SU-DHL-6 (cell line): ENCODE measurements at regions not wholly inside any gene's neighbourhood (a gene's known extent, or its start where the extent isn't known, plus 50 kb on each side); places are given as distances from the start of the nearest gene placed in this dataset.

Experiments
- EZH2phosphoT487 ChIP-seq: fragments of 200-600 bp; sonication (generic), shearing (Covaris generic); conservative IDR thresholded peaks from 2 replicates; pipeline ENCODE4 v1.6.1; 2018; ENCODE audit warnings: mild to moderate bottlenecking, antibody characterized with exemption, low read length, moderate library complexity, mixed read lengths
- TF ChIP-seq, protein P1 (sequence below): fragments of 200-600 bp; sonication (generic); IDR thresholded peaks from one replicate; pipeline ENCODE4 v1.5.1; 2017; ENCODE audit warnings: antibody characterized with exemption, mild to moderate bottlenecking, low read length, moderate library complexity; ENCODE audit not compliant: insufficient read depth, poor library complexity, severe bottlenecking

DNA sequence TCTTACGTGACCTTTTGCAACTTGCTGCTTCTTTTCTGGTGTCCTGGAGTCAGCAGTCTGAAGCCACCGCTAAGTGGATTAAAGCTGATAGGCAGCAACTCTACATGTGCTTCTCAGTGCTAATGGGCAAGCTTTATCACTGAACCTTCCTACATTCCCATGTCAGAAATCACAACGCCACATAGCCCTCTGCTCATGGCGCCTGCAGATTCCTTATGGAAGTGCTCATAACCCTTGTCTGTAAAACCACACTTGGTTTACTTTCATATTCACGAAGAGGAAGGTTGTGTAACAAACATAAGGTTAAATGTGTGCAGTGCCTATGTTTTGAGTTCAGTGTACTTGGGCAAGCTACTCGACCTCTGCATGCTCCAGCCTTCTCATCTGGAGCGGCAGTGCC lies 319.8 kb downstream of the FBXO15 start:
- no peak for TF ChIP-seq EZH2phosphoT487
- TF ChIP-seq, protein P1, sequence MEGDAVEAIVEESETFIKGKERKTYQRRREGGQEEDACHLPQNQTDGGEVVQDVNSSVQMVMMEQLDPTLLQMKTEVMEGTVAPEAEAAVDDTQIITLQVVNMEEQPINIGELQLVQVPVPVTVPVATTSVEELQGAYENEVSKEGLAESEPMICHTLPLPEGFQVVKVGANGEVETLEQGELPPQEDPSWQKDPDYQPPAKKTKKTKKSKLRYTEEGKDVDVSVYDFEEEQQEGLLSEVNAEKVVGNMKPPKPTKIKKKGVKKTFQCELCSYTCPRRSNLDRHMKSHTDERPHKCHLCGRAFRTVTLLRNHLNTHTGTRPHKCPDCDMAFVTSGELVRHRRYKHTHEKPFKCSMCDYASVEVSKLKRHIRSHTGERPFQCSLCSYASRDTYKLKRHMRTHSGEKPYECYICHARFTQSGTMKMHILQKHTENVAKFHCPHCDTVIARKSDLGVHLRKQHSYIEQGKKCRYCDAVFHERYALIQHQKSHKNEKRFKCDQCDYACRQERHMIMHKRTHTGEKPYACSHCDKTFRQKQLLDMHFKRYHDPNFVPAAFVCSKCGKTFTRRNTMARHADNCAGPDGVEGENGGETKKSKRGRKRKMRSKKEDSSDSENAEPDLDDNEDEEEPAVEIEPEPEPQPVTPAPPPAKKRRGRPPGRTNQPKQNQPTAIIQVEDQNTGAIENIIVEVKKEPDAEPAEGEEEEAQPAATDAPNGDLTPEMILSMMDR: no peak
